H9 (cell line): ENCODE measurements at regions not wholly inside any gene's neighbourhood (a gene's known extent, or its start where the extent isn't known, plus 50 kb on each side); places are given as distances from the start of the nearest gene placed in this dataset.

Experiments
- DNase-seq: peaks from one replicate; pipeline ENCODE4 v3.0.0-alpha.2; 2017
- H2AFZ ChIP-seq: one replicate; pipeline ENCODE4 v1.6.1; 2013; ENCODE audit warnings: mild to moderate bottlenecking, low read length, control low read depth, moderate library complexity
- H2AK5ac ChIP-seq: 2 replicates; pipeline ENCODE4 v1.6.1; 2013; ENCODE audit warnings: low read length, control low read depth, mixed read lengths; ENCODE audit not compliant: insufficient read length
- H2BK120ac ChIP-seq: one replicate; pipeline ENCODE4 v1.6.1; 2013; ENCODE audit warnings: low read depth, mild to moderate bottlenecking, low read length, control low read depth, inconsistent platforms; ENCODE audit not compliant: poor library complexity, severe bottlenecking
- H2BK12ac ChIP-seq: 2 replicates; pipeline ENCODE4 v1.6.1; 2013; ENCODE audit warnings: low read length, control low read depth, mixed read lengths, low read depth; ENCODE audit not compliant: insufficient read length
- H2BK15ac ChIP-seq: 2 replicates; pipeline ENCODE4 v1.6.1; 2013; ENCODE audit warnings: low read depth, low read length, control low read depth
- H2BK20ac ChIP-seq: one replicate; pipeline ENCODE4 v1.6.1; 2013; ENCODE audit warnings: low read depth, mild to moderate bottlenecking, low read length, control low read depth, inconsistent platforms; ENCODE audit not compliant: poor library complexity, severe bottlenecking
- H2BK5ac ChIP-seq: 2 replicates; pipeline ENCODE4 v1.6.1; 2013; ENCODE audit warnings: low read length, control low read depth, mixed read lengths; ENCODE audit not compliant: insufficient read length
- H3K14ac ChIP-seq: 2 replicates; pipeline ENCODE4 v1.6.1; 2013; ENCODE audit warnings: low read length, control low read depth; ENCODE audit not compliant: insufficient read depth
- H3K18ac ChIP-seq: 2 replicates; pipeline ENCODE4 v1.6.1; 2013; ENCODE audit warnings: low read depth, mild to moderate bottlenecking, mixed read lengths, low read length, control low read depth; ENCODE audit not compliant: insufficient read length
- H3K23ac ChIP-seq: 2 replicates; pipeline ENCODE4 v1.6.1; 2013; ENCODE audit warnings: low read length, control low read depth, mixed read lengths, low read depth; ENCODE audit not compliant: insufficient read length
- H3K23me2 ChIP-seq: 2 replicates; pipeline ENCODE4 v1.6.1; 2013; ENCODE audit warnings: low read depth, mild to moderate bottlenecking, mixed read lengths, low read length, control low read depth; ENCODE audit not compliant: insufficient read length, poor library complexity, severe bottlenecking
- H3K27ac ChIP-seq: 2 replicates; pipeline ENCODE4 v1.5.1; 2013; ENCODE audit warnings: low read length, control low read depth, mixed read lengths, low read depth; ENCODE audit not compliant: insufficient read length
- H3K27me3 ChIP-seq: 2 replicates; pipeline ENCODE4 v1.6.1; 2013; ENCODE audit warnings: low read length, control low read depth, inconsistent platforms; ENCODE audit not compliant: insufficient read depth
- H3K4ac ChIP-seq: 2 replicates; pipeline ENCODE4 v1.6.1; 2013; ENCODE audit warnings: low read depth, mild to moderate bottlenecking, control low read depth, inconsistent platforms, low read length, moderate library complexity
- H3K4me1 ChIP-seq: 2 replicates; pipeline ENCODE4 v1.6.1; 2013; ENCODE audit warnings: low read length, control low read depth, inconsistent platforms; ENCODE audit not compliant: insufficient read depth
- H3K4me2 ChIP-seq: 2 replicates; pipeline ENCODE4 v1.6.1; 2013; ENCODE audit warnings: low read length, control low read depth, mixed read lengths; ENCODE audit not compliant: insufficient read length, insufficient read depth
- H3K56ac ChIP-seq: 2 replicates; pipeline ENCODE4 v1.6.1; 2013; ENCODE audit warnings: low read depth, mild to moderate bottlenecking, mixed read lengths, low read length, control low read depth; ENCODE audit not compliant: insufficient read length
- H3K79me1 ChIP-seq: 2 replicates; pipeline ENCODE4 v1.6.1; 2013; ENCODE audit warnings: low read depth, mild to moderate bottlenecking, moderate library complexity, low read length, control low read depth, inconsistent platforms; ENCODE audit not compliant: insufficient read depth, poor library complexity, severe bottlenecking
- H3K79me2 ChIP-seq: 2 replicates; pipeline ENCODE4 v1.6.1; 2013; ENCODE audit warnings: low read length, control low read depth, inconsistent platforms; ENCODE audit not compliant: insufficient read depth
- H3K9ac ChIP-seq: 2 replicates; pipeline ENCODE4 v1.6.1; 2013; ENCODE audit warnings: low read length, control low read depth, mixed read lengths; ENCODE audit not compliant: insufficient read length; ENCODE audit errors: extremely low read depth
- H3K9me3 ChIP-seq: one replicate; pipeline ENCODE4 v1.6.1; 2013; ENCODE audit warnings: low read depth, low read length, inconsistent platforms; ENCODE audit not compliant: control insufficient read depth
- H3T11ph ChIP-seq: one replicate; pipeline ENCODE4 v1.6.1; 2013; ENCODE audit warnings: mild to moderate bottlenecking, low read length, control low read depth, inconsistent platforms
- H4K20me1 ChIP-seq: one replicate; pipeline ENCODE4 v1.6.1; 2013; ENCODE audit not compliant: control insufficient read depth, insufficient read length, insufficient read depth
- H4K5ac ChIP-seq: 2 replicates; pipeline ENCODE4 v1.6.1; 2013; ENCODE audit warnings: low read depth, mild to moderate bottlenecking, mixed read lengths, low read length, control low read depth; ENCODE audit not compliant: insufficient read length
- H4K8ac ChIP-seq: replicated peaks from 2 replicates; pipeline ENCODE4 v1.6.1; 2013; ENCODE audit warnings: low read length, control low read depth, mixed read lengths, low read depth; ENCODE audit not compliant: insufficient read length
- H4K91ac ChIP-seq: 2 replicates; pipeline ENCODE4 v1.6.1; 2013; ENCODE audit warnings: low read depth, mild to moderate bottlenecking, moderate library complexity, mixed read lengths, low read length, control low read depth; ENCODE audit not compliant: insufficient read length
- H3K27ac Mint-ChIP-seq, 3 experiments: 2 replicates in 2 of 3; 3 replicates in 1 of 3; pipeline ENCODE4 v1.8.0; 2020 to 2021; ENCODE audit warnings: mixed read lengths in 3 of 3, mild to moderate bottlenecking in 1 of 3, moderate library complexity in 1 of 3
- H3K27me3 Mint-ChIP-seq: 2 replicates; pipeline ENCODE4 v1.8.0; 2021; ENCODE audit warnings: low read depth, mild to moderate bottlenecking, moderate library complexity, mixed read lengths
- H3K36me3 Mint-ChIP-seq, 3 experiments: 2 replicates in 2 of 3; 3 replicates in 1 of 3; pipeline ENCODE4 v1.8.0; 2020 to 2021; ENCODE audit warnings: low read depth in 3 of 3, mixed read lengths in 3 of 3; ENCODE audit not compliant: insufficient read depth in 1 of 3
- H3K4me1 Mint-ChIP-seq, 2 experiments: 2 replicates each; pipeline ENCODE4 v1.8.0; 2020; ENCODE audit warnings: mixed read lengths in 2 of 2
- H3K4me3 Mint-ChIP-seq, 2 experiments: 2 replicates in 1 of 2; 3 replicates in 1 of 2; pipeline ENCODE4 v1.8.0; 2020 to 2021; ENCODE audit warnings: mild to moderate bottlenecking in 2 of 2, mixed read lengths in 2 of 2, moderate library complexity in 1 of 2
- H3K9me3 Mint-ChIP-seq, 2 experiments: 2 replicates in 1 of 2; 3 replicates in 1 of 2; pipeline ENCODE4 v1.8.0; 2020; ENCODE audit warnings: mild to moderate bottlenecking in 2 of 2, mixed read lengths in 2 of 2, moderate library complexity in 1 of 2
- CTCF ChIP-seq: fragments of 200-600 bp; sonication (generic); conservative IDR thresholded peaks from 3 replicates; pipeline ENCODE4 v1.8.0; 2021; ENCODE audit warnings: antibody characterized with exemption, mild to moderate bottlenecking

- Histone ChIP-seq H2AK5ac (no peak overlapping the region), H2BK12ac (no peak overlapping the region), H2BK15ac (no peak overlapping the region), H3K23me2 (no peaks in the 10 kb centered on the region), H3K79me2 (no peaks in the 10 kb centered on the region), H4K8ac (no peak overlapping the region), H3K4me1 (no peaks in the 10 kb centered on the region; the same call in 1 of the 2 replicates), H4K5ac (no peak overlapping the region), H3K4ac (no peak overlapping the region), H2BK120ac (no peak overlapping the region), H3K56ac (no peak overlapping the region), H3K14ac (no peak overlapping the region), H3K79me1 (no peaks in the 10 kb centered on the region), H4K91ac (no peak overlapping the region), H4K20me1 (no peaks in the 10 kb centered on the region), H3K4me2 (no peak overlapping the region), H3K9ac (no peak overlapping the region), H2AFZ (no peak overlapping the region), H3T11ph (no peak overlapping the region), H3K23ac (no peak overlapping the region), H3K27ac (no peak overlapping the region), H3K18ac (no peak overlapping the region), H2BK5ac (no peak overlapping the region), H3K27me3 (no peaks in the 10 kb centered on the region), H3K9me3 (no peaks in the 10 kb centered on the region), H2BK20ac (no peak overlapping the region)
- peaks cover 2 to 5% of the 10 kb centered on the region in 2 experiments; a peak in 1 of 4 replicates for H3K4me1 Mint-ChIP-seq
- H3K27ac Mint-ChIP-seq = no peak overlapping the region
- H3K9me3 Mint-ChIP-seq = peaks cover 22 to 24% of the 10 kb centered on the region in 2 experiments
- no peak overlapping the region for H3K4me3 Mint-ChIP-seq
- TF ChIP-seq CTCF = no peak
- H3K36me3 Mint-ChIP-seq = peaks cover 3 to 32% (median 13%) of the 10 kb centered on the region in 3 experiments; a peak in 6 of 7 replicates
- DNase-seq = no peak
- H3K27me3 Mint-ChIP-seq = no peaks in the 10 kb centered on the region
Measured at GRCh38 chr5:125703616-125704015, 719.6 kb upstream of the GRAMD2B start.
